HG03064 (cell line): ENCODE measurements at regions not wholly inside any gene's neighbourhood (a gene's known extent, or its start where the extent isn't known, plus 50 kb on each side); places are given as distances from the start of the nearest gene placed in this dataset.

Source experiments
- ATAC-seq: cut with Tn5 transposase; IDR thresholded peaks from one replicate; pipeline ENCODE4 v1.9.1; 2021; ENCODE audit warnings: low read depth; ENCODE audit not compliant: unreplicated experiment

- ATAC-seq = no peak
Observed at GRCh38 chr5:133806847-133807246, 161.6 kb downstream of the C5orf15 start.

GRCh38 chr5:133801955-133802751 is 166.3 kb downstream of the C5orf15 start:
- ATAC-seq = no peak

- ATAC-seq = no peak
Observed at GRCh38 chr5:133801431-133801830, 167.0 kb downstream of the C5orf15 start.

- ATAC-seq = no peak
Observed at GRCh38 chr5:133799571-133800237, 168.7 kb downstream of the C5orf15 start.

GRCh38 chr5:133797167-133797566 is 171.3 kb downstream of the C5orf15 start:
- ATAC-seq = no peak

GRCh38 chr5:133796186-133796585 is 172.2 kb downstream of the C5orf15 start:
- no peak for ATAC-seq

GRCh38 chr5:133794771-133795415 is 173.5 kb downstream of the C5orf15 start:
- no peak for ATAC-seq

GRCh38 chr5:133793756-133794465 is 174.5 kb downstream of the C5orf15 start:
- no peak for ATAC-seq

- ATAC-seq = no peak
Observed at GRCh38 chr5:133792655-133793054, 175.8 kb downstream of the C5orf15 start.

GRCh38 chr5:133792024-133792423 is 176.4 kb downstream of the C5orf15 start:
- ATAC-seq = no peak

- ATAC-seq = no peak
Observed at GRCh38 chr5:133790898-133791297, 177.5 kb downstream of the C5orf15 start.

- no peak for ATAC-seq
Observed at GRCh38 chr5:133789428-133789827, 177.1 kb upstream of the FSTL4 start.

GRCh38 chr5:133788121-133788520 is 175.8 kb upstream of the FSTL4 start:
- no peak for ATAC-seq

- no peak for ATAC-seq
Observed at GRCh38 chr5:133786420-133786819, 174.1 kb upstream of the FSTL4 start.

- no peak for ATAC-seq
Observed at GRCh38 chr5:133785182-133785581, 172.8 kb upstream of the FSTL4 start.

GRCh38 chr5:133783481-133783880 is 171.1 kb upstream of the FSTL4 start:
- ATAC-seq = no peak

- no peak for ATAC-seq
Observed at GRCh38 chr5:133782736-133783135, 170.4 kb upstream of the FSTL4 start.

- no peak for ATAC-seq
Observed at GRCh38 chr5:133781436-133782225, 169.3 kb upstream of the FSTL4 start.

- no peak for ATAC-seq
Observed at GRCh38 chr5:133780619-133781280, 168.4 kb upstream of the FSTL4 start.
